A673 (cell line): ENCODE measurements at regions not wholly inside any gene's neighbourhood (a gene's known extent, or its start where the extent isn't known, plus 50 kb on each side); places are given as distances from the start of the nearest gene placed in this dataset.

Experiments
- BruUV-seq: library from RNA; stranded (reverse); fragments of 400-500 nt; replicated peaks from 2 replicates; lab custom pipeline; 2021; lab: Mats Ljungman, UMichigan
- CTCF ChIA-PET: fragments of 300-600 bp; sonication (Branson Sonifier 250); formaldehyde crosslinking; loops from one replicate; lab custom pipeline; 2022; ENCODE audit warnings: antibody characterized with exemption; lab: Charles Lee
- POLR2A ChIA-PET: fragments of 300-600 bp; sonication (Branson Sonifier 250); formaldehyde crosslinking; loops from one replicate; lab custom pipeline; 2022; ENCODE audit warnings: antibody characterized with exemption; ENCODE audit not compliant: low non-redundant PET; lab: Charles Lee
- DNase-seq: peaks from one replicate; pipeline ENCODE4 v3.0.0-alpha.2; 2015; ENCODE audit warnings: low spot score
- H3K27ac ChIP-seq: fragments of 200-600 bp; sonication (generic); 2 replicates; pipeline ENCODE4 v1.5.1; 2016; ENCODE audit warnings: mixed run types, low read depth, mild to moderate bottlenecking, mixed read lengths, antibody characterized with exemption, low read length; ENCODE audit not compliant: poor library complexity, severe bottlenecking
- H3K27me3 ChIP-seq: fragments of 200-600 bp; sonication (generic); replicated peaks from 2 replicates; pipeline ENCODE4 v1.6.1; 2017; ENCODE audit warnings: mixed run types, low read depth, mild to moderate bottlenecking, mixed read lengths, antibody characterized with exemption, low read length; ENCODE audit not compliant: insufficient read depth, poor library complexity
- H3K36me3 ChIP-seq: fragments of 200-600 bp; sonication (generic); 2 replicates; pipeline ENCODE4 v1.6.1; 2016; ENCODE audit warnings: mixed run types, mild to moderate bottlenecking, mixed read lengths, antibody characterized with exemption, low read length; ENCODE audit not compliant: insufficient read depth, poor library complexity, severe bottlenecking
- H3K4me1 ChIP-seq: fragments of 200-600 bp; sonication (generic); 2 replicates; pipeline ENCODE4 v1.6.1; 2017; ENCODE audit warnings: mixed run types, mild to moderate bottlenecking, mixed read lengths, antibody characterized with exemption, low read length; ENCODE audit not compliant: insufficient read depth, poor library complexity, severe bottlenecking
- H3K4me3 ChIP-seq: fragments of 200-600 bp; sonication (generic); 2 replicates; pipeline ENCODE4 v1.5.1; 2016; ENCODE audit warnings: low read depth, mixed run types, mild to moderate bottlenecking, mixed read lengths, low read length; ENCODE audit not compliant: poor library complexity, severe bottlenecking
- H3K9me3 ChIP-seq: fragments of 200-600 bp; sonication (generic); 2 replicates; pipeline ENCODE4 v1.6.1; 2016; ENCODE audit warnings: mixed run types, low read depth, mild to moderate bottlenecking, mixed read lengths, antibody characterized with exemption, low read length; ENCODE audit not compliant: poor library complexity, severe bottlenecking
- CTCF ChIP-seq: fragments of 300-800, 200-600 bp; sonication (generic); conservative IDR thresholded peaks from 2 replicates; pipeline ENCODE4 v1.5.1; 2017; ENCODE audit warnings: low read depth, mild to moderate bottlenecking, antibody characterized with exemption, low read length, moderate library complexity, mixed read lengths
- EZH2 ChIP-seq: fragments of 200-600 bp; sonication (generic); IDR thresholded peaks from 2 replicates; pipeline ENCODE4 v1.6.1; 2017; ENCODE audit warnings: borderline replicate concordance, low read depth, mild to moderate bottlenecking, mixed read lengths, antibody characterized with exemption, low read length; ENCODE audit not compliant: poor library complexity, severe bottlenecking
- intact Hi-C: fragments of 100-400 bp; cut with micrococcal nuclease; formaldehyde crosslinking; loops from one replicate; pipeline ENCODE4 v1.10.0; 2022; ENCODE audit not compliant: unreplicated experiment

- intact Hi-C loops = no loop called here
- no TSS peak for BruUV-seq
- POLR2A ChIA-PET = no interaction called here
- no peak for TF ChIP-seq EZH2
- TF ChIP-seq CTCF = no peak
- Histone ChIP-seq H3K9me3 (no peaks in the 10 kb centered on the region), H3K27ac (no peak overlapping the region), H3K36me3 (no peaks in the 10 kb centered on the region), H3K27me3 (no peaks in the 10 kb centered on the region), H3K4me1 (no peaks in the 10 kb centered on the region), H3K4me3 (no peak overlapping the region)
- CTCF ChIA-PET = no interaction called here
- no peak for DNase-seq
Observed at GRCh38 chr14:53836551-53836950, 120.1 kb downstream of the BMP4 start.

GRCh38 chr14:53828820-53829219, 127.8 kb downstream of the BMP4 start:
- CTCF ChIA-PET = no interaction called here

DNA sequence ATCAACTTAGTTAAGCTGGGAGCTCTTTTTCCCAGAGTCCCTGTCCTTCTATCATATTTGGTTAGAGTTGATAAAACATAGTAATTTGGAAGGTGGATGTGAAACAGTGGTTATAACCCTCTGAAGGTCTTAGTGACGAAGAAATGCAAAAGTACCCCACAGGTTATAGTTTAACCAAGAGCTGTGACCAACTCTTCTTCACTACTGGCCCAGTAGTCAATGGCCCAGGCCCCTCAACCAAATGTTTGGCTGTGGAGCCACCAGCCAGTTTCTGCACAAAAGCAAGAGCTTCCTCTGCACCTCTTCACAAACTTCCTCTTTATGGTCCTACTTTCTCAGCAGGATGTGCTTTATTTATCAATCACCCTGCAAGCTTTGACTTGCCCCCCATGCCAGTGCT, 132.6 kb downstream of the BMP4 start:
- Histone ChIP-seq H3K9me3 (no peaks in the 10 kb centered on the region), H3K36me3 (no peaks in the 10 kb centered on the region), H3K4me3 (no peak overlapping the region), H3K27ac (no peak overlapping the region), H3K4me1 (no peaks in the 10 kb centered on the region), H3K27me3 (no peaks in the 10 kb centered on the region)
- CTCF ChIA-PET = no interaction called here
- no peak for DNase-seq
- TF ChIP-seq CTCF = no peak
- POLR2A ChIA-PET = no interaction called here
- BruUV-seq = no TSS peak
- intact Hi-C loops = no loop called here

More at GRCh38 chr14:53828820-53829219, 127.8 kb downstream of the BMP4 start:
- intact Hi-C loops = no loop called here
- TF ChIP-seq EZH2 (no peak), CTCF (no peak)
- POLR2A ChIA-PET = no interaction called here
- no peak overlapping the region for H3K27ac ChIP-seq
- no peaks in the 10 kb centered on the region for H3K9me3 ChIP-seq
- no peaks in the 10 kb centered on the region for H3K4me1 ChIP-seq
- H3K36me3 ChIP-seq = no peaks in the 10 kb centered on the region
- no peak overlapping the region for H3K4me3 ChIP-seq
- H3K27me3 ChIP-seq = no peaks in the 10 kb centered on the region
- BruUV-seq = no TSS peak
- no peak for DNase-seq

- no peaks in the 10 kb centered on the region for H3K4me1 ChIP-seq
- TF ChIP-seq CTCF = no peak
- no peak for TF ChIP-seq EZH2
- no peak overlapping the region for H3K27ac ChIP-seq
- H3K9me3 ChIP-seq = no peaks in the 10 kb centered on the region
- no peaks in the 10 kb centered on the region for H3K27me3 ChIP-seq
- no TSS peak for BruUV-seq
- ChIA-PET POLR2A (no interaction called here), CTCF (no interaction called here)
- H3K4me3 ChIP-seq = no peak overlapping the region
- no peaks in the 10 kb centered on the region for H3K36me3 ChIP-seq
- intact Hi-C loops = no loop called here
- no peak for DNase-seq
Observed at GRCh38 chr14:53814392-53814791, 142.2 kb downstream of the BMP4 start.
